ENCODE measurements at regions not wholly inside any gene's neighbourhood (a gene's known extent, or its start where the extent isn't known, plus 50 kb on each side); places are given as distances from the start of the nearest gene placed in this dataset.

- TF ChIP-seq, protein P1, sequence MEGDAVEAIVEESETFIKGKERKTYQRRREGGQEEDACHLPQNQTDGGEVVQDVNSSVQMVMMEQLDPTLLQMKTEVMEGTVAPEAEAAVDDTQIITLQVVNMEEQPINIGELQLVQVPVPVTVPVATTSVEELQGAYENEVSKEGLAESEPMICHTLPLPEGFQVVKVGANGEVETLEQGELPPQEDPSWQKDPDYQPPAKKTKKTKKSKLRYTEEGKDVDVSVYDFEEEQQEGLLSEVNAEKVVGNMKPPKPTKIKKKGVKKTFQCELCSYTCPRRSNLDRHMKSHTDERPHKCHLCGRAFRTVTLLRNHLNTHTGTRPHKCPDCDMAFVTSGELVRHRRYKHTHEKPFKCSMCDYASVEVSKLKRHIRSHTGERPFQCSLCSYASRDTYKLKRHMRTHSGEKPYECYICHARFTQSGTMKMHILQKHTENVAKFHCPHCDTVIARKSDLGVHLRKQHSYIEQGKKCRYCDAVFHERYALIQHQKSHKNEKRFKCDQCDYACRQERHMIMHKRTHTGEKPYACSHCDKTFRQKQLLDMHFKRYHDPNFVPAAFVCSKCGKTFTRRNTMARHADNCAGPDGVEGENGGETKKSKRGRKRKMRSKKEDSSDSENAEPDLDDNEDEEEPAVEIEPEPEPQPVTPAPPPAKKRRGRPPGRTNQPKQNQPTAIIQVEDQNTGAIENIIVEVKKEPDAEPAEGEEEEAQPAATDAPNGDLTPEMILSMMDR (IDR thresholded peaks at IDR 0.05): no peak
- TF ChIP-seq POLR2A (IDR thresholded peaks at IDR 0.05): no peak
Measured at GRCh38 chrX:121337816-121338215, 290.4 kb downstream of the GLUD2 start.

All from prostate gland (tissue), 2 donors.